ENCODE measurements at regions not wholly inside any gene's neighbourhood (a gene's known extent, or its start where the extent isn't known, plus 50 kb on each side); places are given as distances from the start of the nearest gene placed in this dataset.

GRCh38 chr6:90730151-90730673 lies 143.3 kb upstream of the MAP3K7 start:
- no peak for TF ChIP-seq CTCF (IDR thresholded peaks at IDR 0.05; ENCODE audit: low read depth, low read length, missing control alignments)
- no peaks in the 10 kb centered on the region for H3K27me3 ChIP-seq (replicated peaks)
- no peak overlapping the region for H3K4me3 ChIP-seq (ENCODE audit: low read depth, low read length)
- no peak overlapping the region for H3K27ac ChIP-seq
- no peaks in the 10 kb centered on the region for H3K36me3 ChIP-seq (replicated peaks)
- in situ Hi-C loops (cut with HindIII; ENCODE audit: low pct_ligation_motif_present, low sequenced_read_pairs) = no loop called here
- no peak for DNase-seq

GRCh38 chr6:90729057-90729456 lies 142.2 kb upstream of the MAP3K7 start:
- no peak overlapping the region for H3K4me3 ChIP-seq (ENCODE audit: low read depth, low read length)
- in situ Hi-C loops (cut with HindIII; ENCODE audit: low pct_ligation_motif_present, low sequenced_read_pairs) = no loop called here
- no peaks in the 10 kb centered on the region for H3K27me3 ChIP-seq (replicated peaks)
- H3K36me3 ChIP-seq (replicated peaks) = no peaks in the 10 kb centered on the region
- DNase-seq = no peak
- no peak for TF ChIP-seq CTCF (IDR thresholded peaks at IDR 0.05; ENCODE audit: low read depth, low read length, missing control alignments)
- no peak overlapping the region for H3K27ac ChIP-seq

GRCh38 chr6:90722648-90723047 lies 135.8 kb upstream of the MAP3K7 start:
- no peak for TF ChIP-seq CTCF (IDR thresholded peaks at IDR 0.05; ENCODE audit: low read depth, low read length, missing control alignments)
- Histone ChIP-seq H3K36me3 (replicated peaks) (no peaks in the 10 kb centered on the region), H3K27ac (no peak overlapping the region), H3K27me3 (replicated peaks) (no peaks in the 10 kb centered on the region), H3K4me3 (ENCODE audit: low read depth, low read length) (no peak overlapping the region)
- DNase-seq = no peak
- in situ Hi-C loops (cut with HindIII; ENCODE audit: low pct_ligation_motif_present, low sequenced_read_pairs) = no loop called here

GRCh38 chr6:90720404-90720803 lies 133.5 kb upstream of the MAP3K7 start:
- Histone ChIP-seq H3K36me3 (replicated peaks) (no peaks in the 10 kb centered on the region), H3K4me3 (ENCODE audit: low read depth, low read length) (no peak overlapping the region), H3K27ac (no peak overlapping the region), H3K27me3 (replicated peaks) (no peaks in the 10 kb centered on the region)
- no peak for TF ChIP-seq CTCF (IDR thresholded peaks at IDR 0.05; ENCODE audit: low read depth, low read length, missing control alignments)
- no peak for DNase-seq
- in situ Hi-C loops (cut with HindIII; ENCODE audit: low pct_ligation_motif_present, low sequenced_read_pairs) = no loop called here

GRCh38 chr6:90719321-90720195 lies 132.7 kb upstream of the MAP3K7 start:
- no peak for TF ChIP-seq CTCF (IDR thresholded peaks at IDR 0.05; ENCODE audit: low read depth, low read length, missing control alignments)
- DNase-seq = no peak
- H3K4me3 ChIP-seq (ENCODE audit: low read depth, low read length) = no peak overlapping the region
- H3K27ac ChIP-seq = no peak overlapping the region
- in situ Hi-C loops (cut with HindIII; ENCODE audit: low pct_ligation_motif_present, low sequenced_read_pairs) = no loop called here
- H3K27me3 ChIP-seq (replicated peaks) = no peaks in the 10 kb centered on the region
- H3K36me3 ChIP-seq (replicated peaks) = no peaks in the 10 kb centered on the region

Measured in brain microvascular endothelial cell (primary cell).